Osteocyte (in vitro differentiated cells): ENCODE measurements at regions not wholly inside any gene's neighbourhood (a gene's known extent, or its start where the extent isn't known, plus 50 kb on each side); places are given as distances from the start of the nearest gene placed in this dataset.

Experiments
- DNase-seq: peaks from one replicate; pipeline ENCODE4 v3.0.0; 2021; ENCODE audit warnings: mixed read lengths; ENCODE audit not compliant: unreplicated experiment; ENCODE audit errors: extremely low spot score
- H3K27ac Mint-ChIP-seq: one replicate; pipeline ENCODE4 v1.8.0; 2021; ENCODE audit warnings: mild to moderate bottlenecking, mixed read lengths; ENCODE audit not compliant: unreplicated experiment
- H3K27me3 Mint-ChIP-seq: one replicate; pipeline ENCODE4 v1.8.0; 2021; ENCODE audit warnings: mixed read lengths; ENCODE audit not compliant: unreplicated experiment
- H3K36me3 Mint-ChIP-seq: one replicate; pipeline ENCODE4 v1.8.0; 2021; ENCODE audit warnings: mixed read lengths; ENCODE audit not compliant: unreplicated experiment
- H3K4me1 Mint-ChIP-seq: one replicate; pipeline ENCODE4 v1.8.0; 2021; ENCODE audit warnings: mixed read lengths; ENCODE audit not compliant: unreplicated experiment
- H3K4me3 Mint-ChIP-seq: one replicate; pipeline ENCODE4 v1.8.0; 2021; ENCODE audit warnings: mild to moderate bottlenecking, moderate library complexity, mixed read lengths; ENCODE audit not compliant: unreplicated experiment
- H3K9me3 Mint-ChIP-seq: one replicate; pipeline ENCODE4 v1.8.0; 2021; ENCODE audit warnings: mixed read lengths; ENCODE audit not compliant: unreplicated experiment
- TF ChIP-seq, protein P1 (sequence below): fragments of 200-600 bp; sonication (generic); IDR thresholded peaks from 2 replicates; pipeline ENCODE4 v1.5.0; 2021; ENCODE audit warnings: antibody characterized with exemption, mild to moderate bottlenecking, moderate library complexity

DNA sequence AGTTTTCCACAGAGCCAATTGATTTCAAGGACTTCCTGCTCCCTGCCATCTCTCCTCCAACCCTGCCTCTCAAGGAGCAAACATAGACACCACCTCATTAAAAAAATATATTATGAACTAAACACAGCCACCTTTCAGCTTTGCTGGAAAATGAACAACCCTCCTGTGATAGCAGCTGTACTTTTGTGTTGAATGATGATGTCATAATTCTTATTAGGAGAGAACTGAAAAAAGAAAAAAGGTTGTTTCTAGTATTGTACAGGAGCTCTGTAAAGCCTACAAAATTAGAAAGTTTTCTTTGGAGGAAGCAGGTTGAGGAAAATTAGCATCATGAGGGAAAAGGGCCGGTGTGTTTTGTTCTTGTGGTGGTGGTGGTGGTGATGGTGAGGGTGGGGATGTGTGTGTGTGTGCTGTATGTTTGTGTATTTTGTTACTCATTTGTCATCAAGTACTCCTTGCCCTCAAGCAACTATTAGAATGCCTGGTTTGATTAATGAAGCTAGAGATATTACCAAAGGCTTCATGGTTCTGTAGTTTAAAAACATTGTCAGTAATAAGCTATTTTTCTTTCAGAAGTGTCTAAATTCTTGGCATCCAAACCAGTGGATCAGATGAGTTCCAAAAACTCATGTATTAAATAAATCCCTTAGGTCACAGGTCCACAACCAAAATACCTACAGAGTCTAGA lies 405.9 kb downstream of the TLE4 start:
- H3K27me3 Mint-ChIP-seq = peaks cover 8% of the 10 kb centered on the region
- DNase-seq = no peak
- TF ChIP-seq, protein P1, sequence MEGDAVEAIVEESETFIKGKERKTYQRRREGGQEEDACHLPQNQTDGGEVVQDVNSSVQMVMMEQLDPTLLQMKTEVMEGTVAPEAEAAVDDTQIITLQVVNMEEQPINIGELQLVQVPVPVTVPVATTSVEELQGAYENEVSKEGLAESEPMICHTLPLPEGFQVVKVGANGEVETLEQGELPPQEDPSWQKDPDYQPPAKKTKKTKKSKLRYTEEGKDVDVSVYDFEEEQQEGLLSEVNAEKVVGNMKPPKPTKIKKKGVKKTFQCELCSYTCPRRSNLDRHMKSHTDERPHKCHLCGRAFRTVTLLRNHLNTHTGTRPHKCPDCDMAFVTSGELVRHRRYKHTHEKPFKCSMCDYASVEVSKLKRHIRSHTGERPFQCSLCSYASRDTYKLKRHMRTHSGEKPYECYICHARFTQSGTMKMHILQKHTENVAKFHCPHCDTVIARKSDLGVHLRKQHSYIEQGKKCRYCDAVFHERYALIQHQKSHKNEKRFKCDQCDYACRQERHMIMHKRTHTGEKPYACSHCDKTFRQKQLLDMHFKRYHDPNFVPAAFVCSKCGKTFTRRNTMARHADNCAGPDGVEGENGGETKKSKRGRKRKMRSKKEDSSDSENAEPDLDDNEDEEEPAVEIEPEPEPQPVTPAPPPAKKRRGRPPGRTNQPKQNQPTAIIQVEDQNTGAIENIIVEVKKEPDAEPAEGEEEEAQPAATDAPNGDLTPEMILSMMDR = no peak
- H3K27ac Mint-ChIP-seq = no peak overlapping the region
- peaks cover 12% of the 10 kb centered on the region for H3K4me1 Mint-ChIP-seq
- H3K9me3 Mint-ChIP-seq = no peaks in the 10 kb centered on the region
- H3K36me3 Mint-ChIP-seq = no peaks in the 10 kb centered on the region
- H3K4me3 Mint-ChIP-seq = no peak overlapping the region

DNA sequence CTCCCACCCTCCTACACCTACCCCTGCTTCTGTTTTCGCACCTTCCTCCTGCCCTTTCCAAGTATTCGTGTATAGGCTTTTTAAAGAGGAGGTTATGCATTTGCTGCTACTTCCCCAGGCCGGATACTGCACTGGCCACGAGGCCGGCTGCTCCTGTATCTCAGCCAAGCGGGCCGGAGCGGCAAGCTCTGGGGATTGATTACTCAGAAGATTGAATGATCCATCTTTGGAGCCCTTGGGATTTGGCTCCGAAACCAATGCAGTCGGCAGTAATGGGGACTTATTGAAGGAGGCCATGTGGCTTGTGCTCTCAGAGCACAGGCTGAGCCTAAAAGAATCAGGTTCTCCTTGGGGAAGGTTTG lies 405.3 kb downstream of the TLE4 start:
- DNase-seq = no peak
- TF ChIP-seq, protein P1 = no peak
- peaks cover 12% of the 10 kb centered on the region for H3K4me1 Mint-ChIP-seq

DNA sequence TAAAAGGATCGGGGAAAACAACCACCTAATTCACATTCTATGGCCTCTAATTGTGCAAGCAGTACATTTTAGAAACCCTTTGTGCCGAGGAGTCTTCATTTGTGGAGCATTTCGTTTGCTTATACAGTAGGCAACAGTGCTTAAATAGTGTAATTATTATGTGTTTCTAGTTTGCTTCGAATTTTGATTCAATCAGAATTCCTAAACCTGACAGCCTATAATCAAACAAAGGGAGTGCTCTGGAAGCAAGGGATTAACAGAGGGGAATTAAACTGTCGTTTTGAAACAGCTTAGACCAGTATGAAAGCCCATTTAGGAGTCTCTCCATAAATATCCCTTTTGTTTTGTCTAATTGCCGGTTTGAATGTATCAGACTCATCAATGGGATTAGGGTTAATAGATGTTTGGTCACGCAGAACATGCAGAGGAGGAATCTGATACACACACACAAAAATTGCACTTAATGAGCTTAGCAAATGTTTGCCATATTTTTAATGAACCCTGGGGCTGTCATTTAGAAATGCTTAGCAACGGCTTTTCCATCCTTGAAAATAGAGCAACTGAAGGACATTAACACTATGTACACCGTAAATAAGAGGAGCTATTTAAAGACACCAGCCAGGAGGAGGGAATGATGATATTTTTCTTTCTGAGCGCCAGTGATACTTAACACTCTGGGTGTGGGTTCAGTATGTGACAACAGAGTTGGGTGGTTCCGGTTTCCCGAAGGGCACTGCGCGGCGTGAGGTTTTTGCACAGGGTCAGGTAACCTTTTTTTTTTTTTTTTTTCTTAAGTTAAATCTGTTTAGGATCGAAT lies 404.7 kb downstream of the TLE4 start:
- Mint-ChIP-seq H3K27me3 (peaks cover 8% of the 10 kb centered on the region), H3K9me3 (no peaks in the 10 kb centered on the region), H3K36me3 (no peaks in the 10 kb centered on the region), H3K4me1 (peaks cover 12% of the 10 kb centered on the region), H3K4me3 (no peak overlapping the region), H3K27ac (no peak overlapping the region)
- TF ChIP-seq, protein P1 = no peak
- DNase-seq = no peak

More for the DNA sequence above, 405.3 kb downstream of the TLE4 start:
- H3K9me3 Mint-ChIP-seq = no peaks in the 10 kb centered on the region
- no peak overlapping the region for H3K27ac Mint-ChIP-seq
- H3K4me3 Mint-ChIP-seq = no peak overlapping the region
- no peaks in the 10 kb centered on the region for H3K36me3 Mint-ChIP-seq
- peaks cover 8% of the 10 kb centered on the region for H3K27me3 Mint-ChIP-seq

DNA sequence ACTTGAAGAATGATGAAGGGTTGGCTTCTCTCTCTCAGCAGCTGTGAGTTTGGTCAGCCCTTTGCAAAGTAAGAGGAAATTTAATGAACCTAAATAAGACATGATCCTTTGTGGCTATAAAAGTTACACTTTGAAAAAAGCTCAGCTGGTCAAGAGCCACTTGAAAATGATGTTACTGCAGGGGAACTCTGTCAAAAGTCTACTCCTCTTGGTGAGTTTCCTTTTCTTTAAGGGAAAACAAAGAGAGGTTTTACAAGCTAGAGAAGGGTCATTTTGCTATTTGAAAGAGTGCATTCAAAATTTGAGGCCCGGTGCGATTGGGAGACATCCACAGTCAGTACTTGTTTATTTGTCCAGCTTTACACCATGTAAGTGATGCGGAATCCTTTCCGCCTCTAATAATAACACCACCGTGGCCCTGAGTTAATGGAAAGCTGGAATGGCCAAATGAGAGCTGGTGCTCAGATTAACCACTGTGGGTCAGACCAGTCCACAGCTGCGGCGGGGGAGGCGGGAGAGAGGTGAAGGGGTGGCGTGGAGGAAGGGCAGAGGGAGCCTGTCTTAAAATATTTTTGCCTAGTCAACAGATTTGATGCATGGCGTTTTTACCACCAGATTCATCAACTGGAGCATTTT lies 404.0 kb downstream of the TLE4 start:
- no peak overlapping the region for H3K27ac Mint-ChIP-seq
- no peaks in the 10 kb centered on the region for H3K36me3 Mint-ChIP-seq
- H3K4me1 Mint-ChIP-seq = peaks cover 8% of the 10 kb centered on the region
- DNase-seq = no peak
- H3K9me3 Mint-ChIP-seq = no peaks in the 10 kb centered on the region
- no peak overlapping the region for H3K4me3 Mint-ChIP-seq
- TF ChIP-seq, protein P1 = no peak
- H3K27me3 Mint-ChIP-seq = peaks cover 14% of the 10 kb centered on the region
